Keratinocyte (primary cell): ENCODE measurements at regions not wholly inside any gene's neighbourhood (a gene's known extent, or its start where the extent isn't known, plus 50 kb on each side); places are given as distances from the start of the nearest gene placed in this dataset.

ENCODE experiments used
- DNase-seq: peaks from one replicate; pipeline ENCODE4 v3.0.0-alpha.2; 2011; ENCODE audit warnings: low read depth, missing footprints, low spot score
- FAIRE-seq: peaks from 2 replicates; lab custom pipeline; 2011; peaks lifted over from hg19 to GRCh38; lab: Jason Lieb, UNC
- H2AFZ ChIP-seq: 2 replicates; pipeline ENCODE4 v1.6.0; 2012; ENCODE audit warnings: low read length, control low read depth, inconsistent platforms; ENCODE audit not compliant: control insufficient read depth
- H3K27ac ChIP-seq: 2 replicates; pipeline ENCODE4 v1.5.1; 2011; ENCODE audit warnings: low read length; ENCODE audit not compliant: control insufficient read depth, insufficient read depth
- H3K27me3 ChIP-seq: 3 replicates; pipeline ENCODE4 v1.6.0; 2011; ENCODE audit warnings: low read length; ENCODE audit not compliant: control insufficient read depth, insufficient read depth; ENCODE audit errors: extremely low read depth
- H3K36me3 ChIP-seq, 2 experiments: 2 replicates in 1 of 2; 3 replicates in 1 of 2; pipeline ENCODE4 v1.5.1; 2011; ENCODE audit warnings: low read length in 2 of 2, mild to moderate bottlenecking in 1 of 2; ENCODE audit not compliant: control insufficient read depth in 2 of 2, insufficient read depth in 2 of 2; ENCODE audit errors: extremely low read depth in 1 of 2
- H3K4me1 ChIP-seq: 3 replicates; pipeline ENCODE4 v1.5.1; 2011; ENCODE audit warnings: low read length; ENCODE audit not compliant: control insufficient read depth, insufficient read depth; ENCODE audit errors: extremely low read depth
- H3K4me2 ChIP-seq: 3 replicates; pipeline ENCODE4 v1.6.0; 2011; ENCODE audit warnings: low read depth, low read length; ENCODE audit not compliant: control insufficient read depth, insufficient read depth; ENCODE audit errors: extremely low read depth
- H3K4me3 ChIP-seq, 3 experiments: fragments of 200-600 bp in 1 of 3; sonication (generic) in 1 of 3; 2 replicates in 2 of 3; 3 replicates in 1 of 3; pipeline ENCODE4 v1.5.1; 2011 to 2016; ENCODE audit warnings: low read length in 3 of 3, mild to moderate bottlenecking in 3 of 3, control low read depth in 2 of 3, inconsistent platforms in 1 of 3, low read depth in 1 of 3, mixed read lengths in 1 of 3, mixed run types in 1 of 3, moderate library complexity in 1 of 3; ENCODE audit not compliant: control insufficient read depth in 2 of 3, insufficient read depth in 2 of 3; ENCODE audit errors: extremely low read depth in 1 of 3
- H3K79me2 ChIP-seq: 2 replicates; pipeline ENCODE4 v1.6.0; 2012; ENCODE audit warnings: low read length; ENCODE audit not compliant: control insufficient read depth, insufficient read depth
- H3K9ac ChIP-seq: 3 replicates; pipeline ENCODE4 v1.6.0; 2011; ENCODE audit warnings: low read length; ENCODE audit not compliant: control insufficient read depth, insufficient read depth; ENCODE audit errors: extremely low read depth
- H3K9me1 ChIP-seq: 3 replicates; pipeline ENCODE4 v1.6.0; 2011; ENCODE audit warnings: low read length; ENCODE audit not compliant: control insufficient read depth, insufficient read depth; ENCODE audit errors: extremely low read depth
- H3K9me3 ChIP-seq: 2 replicates; pipeline ENCODE4 v1.5.1; 2012; ENCODE audit warnings: low read depth, low read length; ENCODE audit not compliant: control insufficient read depth
- H4K20me1 ChIP-seq: 3 replicates; pipeline ENCODE4 v1.6.0; 2011; ENCODE audit warnings: low read length; ENCODE audit not compliant: control insufficient read depth, insufficient read depth; ENCODE audit errors: extremely low read depth
- CTCF ChIP-seq, 3 experiments: IDR thresholded peaks in 1 of 3; conservative IDR thresholded peaks in 1 of 3; optimal IDR thresholded peaks in 1 of 3; 2 replicates in 2 of 3; 3 replicates in 1 of 3; pipeline versions ENCODE3 to v1.5.1; 2011; ENCODE audit warnings: low read length in 3 of 3, mild to moderate bottlenecking in 3 of 3, moderate library complexity in 2 of 3, control low read depth in 1 of 3, inconsistent platforms in 1 of 3; ENCODE audit not compliant: insufficient read depth in 2 of 3; ENCODE audit errors: extremely low read depth in 1 of 3
- EZH2 ChIP-seq: IDR thresholded peaks from one replicate; pipeline ENCODE4 v1.6.1; 2012; ENCODE audit warnings: inconsistent platforms, mild to moderate bottlenecking, low read length, moderate library complexity
- dilution Hi-C: fragments of 300-500 bp; cut with MboI; formaldehyde crosslinking; loops from one replicate; pipeline ENCODE4 v1.7.0; 2020; ENCODE audit warnings: low sequenced_read_pairs; ENCODE audit not compliant: extremely low pct_ligation_motif_present

DNA sequence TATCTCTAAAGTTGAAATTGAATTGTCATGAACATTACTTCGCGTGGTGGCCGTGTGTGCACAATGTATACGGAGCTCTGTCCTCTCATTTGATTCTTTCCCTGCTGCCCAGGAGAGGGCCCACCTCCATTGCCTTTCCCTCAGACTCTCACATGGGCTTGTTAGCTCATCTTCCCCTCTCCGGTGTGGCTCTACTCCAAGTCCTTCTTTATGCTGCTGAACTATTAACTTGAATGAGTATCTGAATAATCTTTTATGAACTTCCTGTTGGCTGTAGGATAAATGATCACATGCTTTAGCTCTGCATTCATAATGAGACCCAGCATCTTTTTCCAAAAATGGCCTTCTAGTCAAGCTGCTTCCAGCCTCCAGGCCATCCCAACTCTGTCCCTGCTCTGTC, 68.8 kb upstream of the CLNK start:
- FAIRE-seq (no peak), DNase-seq (no peak)
- no peaks in the 10 kb centered on the region for H4K20me1 ChIP-seq
- H2AFZ ChIP-seq = no peak overlapping the region
- H3K27ac ChIP-seq = no peak overlapping the region
- H3K9ac ChIP-seq = no peak overlapping the region
- no peaks in the 10 kb centered on the region for H3K9me1 ChIP-seq
- H3K36me3 ChIP-seq = no peaks in the 10 kb centered on the region
- H3K79me2 ChIP-seq = no peaks in the 10 kb centered on the region
- TF ChIP-seq CTCF (optimal IDR thresholded peaks at IDR 0.05 in 1 of 3, IDR thresholded peaks at IDR 0.05 in 1 of 3, conservative IDR thresholded peaks at IDR 0.05 in 1 of 3; ENCODE audit: extremely low read depth in 1 of 3, insufficient read depth in 2 of 3, low read length in 3 of 3) = no peak
- no peak for TF ChIP-seq EZH2
- no peaks in the 10 kb centered on the region for H3K27me3 ChIP-seq
- H3K4me1 ChIP-seq = no peaks in the 10 kb centered on the region
- H3K4me2 ChIP-seq = no peak overlapping the region
- no peak overlapping the region for H3K4me3 ChIP-seq
- dilution Hi-C loops = no loop called here
- H3K9me3 ChIP-seq = no peaks in the 10 kb centered on the region

GRCh38 chr4:10750714-10751113, 66.1 kb upstream of the CLNK start:
- Histone ChIP-seq H3K27me3 (no peaks in the 10 kb centered on the region), H3K4me2 (no peak overlapping the region), H2AFZ (no peak overlapping the region), H3K9me1 (no peaks in the 10 kb centered on the region), H3K27ac (no peak overlapping the region), H3K9me3 (no peaks in the 10 kb centered on the region), H3K36me3 (no peaks in the 10 kb centered on the region), H3K4me3 (no peak overlapping the region), H3K4me1 (no peaks in the 10 kb centered on the region), H3K9ac (no peak overlapping the region), H3K79me2 (no peaks in the 10 kb centered on the region), H4K20me1 (no peaks in the 10 kb centered on the region)
- dilution Hi-C loops = no loop called here
- FAIRE-seq (no peak), DNase-seq (no peak)
- TF ChIP-seq EZH2 = no peak
- TF ChIP-seq CTCF (optimal IDR thresholded peaks at IDR 0.05 in 1 of 3, IDR thresholded peaks at IDR 0.05 in 1 of 3, conservative IDR thresholded peaks at IDR 0.05 in 1 of 3; ENCODE audit: extremely low read depth in 1 of 3, insufficient read depth in 2 of 3, low read length in 3 of 3) = no peak
